Breast epithelium (tissue), 3 donors: ENCODE measurements at regions not wholly inside any gene's neighbourhood (a gene's known extent, or its start where the extent isn't known, plus 50 kb on each side); places are given as distances from the start of the nearest gene placed in this dataset.
"Not testable (repeated sequence)": the region's sequence is repeated elsewhere in the genome, so short reads cannot be mapped to it uniquely, and the experiment has no call there.

Experiments used
- POLR2A ChIP-seq: fragments of 450-650 bp; IDR thresholded peaks from one replicate; pipeline ENCODE4 v1.6.1; 2016; ENCODE audit warnings: antibody characterized with exemption, mild to moderate bottlenecking, moderate library complexity
- POLR2AphosphoS5 ChIP-seq, 3 donors: sonication (generic); formaldehyde crosslinking; IDR thresholded peaks; one replicate each; pipeline ENCODE4 v1.6.1; 2017; ENCODE audit warnings: antibody characterized with exemption in 3 of 3
- TF ChIP-seq, protein P1 (sequence below), 3 donors: fragments of 450-650 bp; IDR thresholded peaks; one replicate each; pipeline ENCODE4 v1.5.1; 2016 to 2017; ENCODE audit warnings: antibody characterized with exemption in 3 of 3, mild to moderate bottlenecking in 3 of 3, moderate library complexity in 3 of 3

DNA sequence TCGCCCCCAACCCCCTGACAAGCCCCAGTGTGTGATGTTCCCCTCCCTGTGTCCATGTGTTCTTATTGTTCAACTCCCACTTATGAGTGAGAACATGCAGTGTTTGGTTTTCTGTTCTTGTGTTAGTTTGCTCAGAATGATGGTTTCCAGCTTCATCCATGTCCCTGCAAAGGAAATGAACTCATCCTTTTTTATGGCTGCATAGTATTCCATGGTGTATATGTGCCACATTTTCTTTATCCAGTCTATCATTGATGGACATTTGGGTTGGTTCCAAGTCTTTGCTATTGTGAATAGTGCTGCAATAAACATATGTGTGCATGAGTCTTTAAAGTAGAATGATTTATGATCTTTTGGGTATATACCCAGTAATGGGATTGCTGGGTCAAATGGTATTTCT lies 107.5 kb downstream of the UTP18 start:
- TF ChIP-seq, protein P1, sequence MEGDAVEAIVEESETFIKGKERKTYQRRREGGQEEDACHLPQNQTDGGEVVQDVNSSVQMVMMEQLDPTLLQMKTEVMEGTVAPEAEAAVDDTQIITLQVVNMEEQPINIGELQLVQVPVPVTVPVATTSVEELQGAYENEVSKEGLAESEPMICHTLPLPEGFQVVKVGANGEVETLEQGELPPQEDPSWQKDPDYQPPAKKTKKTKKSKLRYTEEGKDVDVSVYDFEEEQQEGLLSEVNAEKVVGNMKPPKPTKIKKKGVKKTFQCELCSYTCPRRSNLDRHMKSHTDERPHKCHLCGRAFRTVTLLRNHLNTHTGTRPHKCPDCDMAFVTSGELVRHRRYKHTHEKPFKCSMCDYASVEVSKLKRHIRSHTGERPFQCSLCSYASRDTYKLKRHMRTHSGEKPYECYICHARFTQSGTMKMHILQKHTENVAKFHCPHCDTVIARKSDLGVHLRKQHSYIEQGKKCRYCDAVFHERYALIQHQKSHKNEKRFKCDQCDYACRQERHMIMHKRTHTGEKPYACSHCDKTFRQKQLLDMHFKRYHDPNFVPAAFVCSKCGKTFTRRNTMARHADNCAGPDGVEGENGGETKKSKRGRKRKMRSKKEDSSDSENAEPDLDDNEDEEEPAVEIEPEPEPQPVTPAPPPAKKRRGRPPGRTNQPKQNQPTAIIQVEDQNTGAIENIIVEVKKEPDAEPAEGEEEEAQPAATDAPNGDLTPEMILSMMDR (IDR thresholded peaks at IDR 0.05), result not testable (repeated sequence)
- TF ChIP-seq POLR2A; POLR2AphosphoS5 (IDR thresholded peaks at IDR 0.05): not testable (repeated sequence)
